Esophagus muscularis mucosa (tissue), 3 donors: ENCODE measurements at regions not wholly inside any gene's neighbourhood (a gene's known extent, or its start where the extent isn't known, plus 50 kb on each side); places are given as distances from the start of the nearest gene placed in this dataset.

ENCODE experiments used
- POLR2A ChIP-seq: fragments of 450-650 bp; IDR thresholded peaks from one replicate; pipeline ENCODE4 v1.6.1; 2017; ENCODE audit warnings: antibody characterized with exemption, moderate library complexity, mild to moderate bottlenecking, low read depth
- TF ChIP-seq, protein P1 (sequence below), 3 experiments: fragments of 200-600 bp in 2 of 3; fragments of 450-650 bp in 1 of 3; sonication (generic) in 2 of 3; IDR thresholded peaks; one replicate each; pipeline ENCODE4 v1.5.1; 2017 to 2019; ENCODE audit warnings: antibody characterized with exemption in 3 of 3, mild to moderate bottlenecking in 2 of 3, moderate library complexity in 1 of 3

GRCh38 chr11:112367461-112367860 lies 106.8 kb upstream of the PLET1 start:
- TF ChIP-seq, protein P1, sequence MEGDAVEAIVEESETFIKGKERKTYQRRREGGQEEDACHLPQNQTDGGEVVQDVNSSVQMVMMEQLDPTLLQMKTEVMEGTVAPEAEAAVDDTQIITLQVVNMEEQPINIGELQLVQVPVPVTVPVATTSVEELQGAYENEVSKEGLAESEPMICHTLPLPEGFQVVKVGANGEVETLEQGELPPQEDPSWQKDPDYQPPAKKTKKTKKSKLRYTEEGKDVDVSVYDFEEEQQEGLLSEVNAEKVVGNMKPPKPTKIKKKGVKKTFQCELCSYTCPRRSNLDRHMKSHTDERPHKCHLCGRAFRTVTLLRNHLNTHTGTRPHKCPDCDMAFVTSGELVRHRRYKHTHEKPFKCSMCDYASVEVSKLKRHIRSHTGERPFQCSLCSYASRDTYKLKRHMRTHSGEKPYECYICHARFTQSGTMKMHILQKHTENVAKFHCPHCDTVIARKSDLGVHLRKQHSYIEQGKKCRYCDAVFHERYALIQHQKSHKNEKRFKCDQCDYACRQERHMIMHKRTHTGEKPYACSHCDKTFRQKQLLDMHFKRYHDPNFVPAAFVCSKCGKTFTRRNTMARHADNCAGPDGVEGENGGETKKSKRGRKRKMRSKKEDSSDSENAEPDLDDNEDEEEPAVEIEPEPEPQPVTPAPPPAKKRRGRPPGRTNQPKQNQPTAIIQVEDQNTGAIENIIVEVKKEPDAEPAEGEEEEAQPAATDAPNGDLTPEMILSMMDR (IDR thresholded peaks at IDR 0.05) = no peak
- TF ChIP-seq POLR2A = no peak
